ENCODE measurements at regions not wholly inside any gene's neighbourhood (a gene's known extent, or its start where the extent isn't known, plus 50 kb on each side); places are given as distances from the start of the nearest gene placed in this dataset.

- TF ChIP-seq ARNTL (CRISPR knock-in tag; IDR thresholded peaks at IDR 0.05; ENCODE audit: borderline replicate concordance, low read depth) = no peak
- no peak for TF ChIP-seq ZNF70 (CRISPR knock-in tag; IDR thresholded peaks at IDR 0.05)
- no peak for TF ChIP-seq ZNF8 (CRISPR knock-in tag; IDR thresholded peaks at IDR 0.05)
These were observed 189.0 kb upstream of the RUNX1 start (continued) for GRCh38 chr21:35238119-35238518.

- no peak for ATAC-seq
- TF ChIP-seq ZFP3 (CRISPR knock-in tag; IDR thresholded peaks at IDR 0.05) (no peak), GLIS3 (CRISPR knock-in tag; IDR thresholded peaks at IDR 0.05) (no peak), ZFP30 (CRISPR knock-in tag; IDR thresholded peaks at IDR 0.05) (no peak)
These were observed 188.2 kb upstream of the RUNX1 start for GRCh38 chr21:35237287-35237686.

- no peak for ATAC-seq
- no peak for TF ChIP-seq CSRNP3 (CRISPR knock-in tag; IDR thresholded peaks at IDR 0.05)
- no peak for TF ChIP-seq ZNF70 (CRISPR knock-in tag; IDR thresholded peaks at IDR 0.05)
- no peak for TF ChIP-seq OSR1 (CRISPR knock-in tag; IDR thresholded peaks at IDR 0.05)
- no peak for TF ChIP-seq CSDC2 (CRISPR knock-in tag; IDR thresholded peaks at IDR 0.05)
- no peak for TF ChIP-seq ZFP3 (CRISPR knock-in tag; IDR thresholded peaks at IDR 0.05)
- TF ChIP-seq ISL1 (CRISPR knock-in tag; IDR thresholded peaks at IDR 0.05) = no peak
- TF ChIP-seq PATZ1 (CRISPR knock-in tag; IDR thresholded peaks at IDR 0.05; ENCODE audit: borderline replicate concordance) = no peak
- no peak for TF ChIP-seq ZFP30 (CRISPR knock-in tag; IDR thresholded peaks at IDR 0.05)
- no peak for TF ChIP-seq ZNF8 (CRISPR knock-in tag; IDR thresholded peaks at IDR 0.05)
These were observed 187.0 kb upstream of the RUNX1 start for GRCh38 chr21:35236090-35236489.

GRCh38 chr21:35234725-35235124 is 185.6 kb upstream of the RUNX1 start:
- ATAC-seq = no peak
- TF ChIP-seq PATZ1 (CRISPR knock-in tag; IDR thresholded peaks at IDR 0.05; ENCODE audit: borderline replicate concordance) (no peak), CREB5 (CRISPR knock-in tag; IDR thresholded peaks at IDR 0.05; ENCODE audit: low read depth) (no peak), SNAI2 (CRISPR knock-in tag; IDR thresholded peaks at IDR 0.05) (no peak), TOX (CRISPR knock-in tag; IDR thresholded peaks at IDR 0.05; ENCODE audit: borderline replicate concordance) (no peak), ZNF565 (CRISPR knock-in tag; conservative IDR thresholded peaks at IDR 0.05; ENCODE audit: low read depth) (no peak), CSDC2 (CRISPR knock-in tag; IDR thresholded peaks at IDR 0.05) (no peak), GLIS3 (CRISPR knock-in tag; IDR thresholded peaks at IDR 0.05) (no peak), ZFP3 (CRISPR knock-in tag; IDR thresholded peaks at IDR 0.05) (no peak), CSRNP3 (CRISPR knock-in tag; IDR thresholded peaks at IDR 0.05) (no peak), ZNF70 (CRISPR knock-in tag; IDR thresholded peaks at IDR 0.05) (no peak), ZC3H10 (CRISPR knock-in tag; IDR thresholded peaks at IDR 0.05) (no peak), TCF4 (CRISPR knock-in tag; IDR thresholded peaks at IDR 0.05; ENCODE audit: borderline replicate concordance) (no peak), ISL1 (CRISPR knock-in tag; IDR thresholded peaks at IDR 0.05) (no peak), RARB (CRISPR knock-in tag; IDR thresholded peaks at IDR 0.05) (no peak), ZNF8 (CRISPR knock-in tag; IDR thresholded peaks at IDR 0.05) (no peak)

- ATAC-seq = no peak
- TF ChIP-seq ZC3H10 (CRISPR knock-in tag; IDR thresholded peaks at IDR 0.05) (no peak), RARB (CRISPR knock-in tag; IDR thresholded peaks at IDR 0.05) (no peak), CREB5 (CRISPR knock-in tag; IDR thresholded peaks at IDR 0.05; ENCODE audit: low read depth) (no peak), ZNF70 (CRISPR knock-in tag; IDR thresholded peaks at IDR 0.05) (no peak), ZNF565 (CRISPR knock-in tag; conservative IDR thresholded peaks at IDR 0.05; ENCODE audit: low read depth) (no peak), PPARA (CRISPR knock-in tag; IDR thresholded peaks at IDR 0.05; ENCODE audit: borderline replicate concordance) (no peak), BACH2 (CRISPR knock-in tag; IDR thresholded peaks at IDR 0.05; ENCODE audit: borderline replicate concordance) (no peak), ZFP3 (CRISPR knock-in tag; IDR thresholded peaks at IDR 0.05) (no peak), CSRNP3 (CRISPR knock-in tag; IDR thresholded peaks at IDR 0.05) (no peak)
These were observed 184.7 kb upstream of the RUNX1 start for GRCh38 chr21:35233756-35234155.

Measured in SK-N-SH treated with all-trans-retinoic acid at 6 μM for 48 hours (cell line).